A673 (cell line): ENCODE measurements at regions not wholly inside any gene's neighbourhood (a gene's known extent, or its start where the extent isn't known, plus 50 kb on each side); places are given as distances from the start of the nearest gene placed in this dataset.
A peak's percentile ranks its signal among the peaks of the same experiment; 100 is the strongest.

Experiments used
- BruUV-seq: library from RNA; stranded (reverse); fragments of 400-500 nt; replicated peaks from 2 replicates; lab custom pipeline; 2021; lab: Mats Ljungman, UMichigan
- CTCF ChIA-PET: fragments of 300-600 bp; sonication (Branson Sonifier 250); formaldehyde crosslinking; loops from one replicate; lab custom pipeline; 2022; ENCODE audit warnings: antibody characterized with exemption; lab: Charles Lee
- POLR2A ChIA-PET: fragments of 300-600 bp; sonication (Branson Sonifier 250); formaldehyde crosslinking; loops from one replicate; lab custom pipeline; 2022; ENCODE audit warnings: antibody characterized with exemption; ENCODE audit not compliant: low non-redundant PET; lab: Charles Lee
- DNase-seq: peaks from one replicate; pipeline ENCODE4 v3.0.0-alpha.2; 2015; ENCODE audit warnings: low spot score
- H3K27ac ChIP-seq: fragments of 200-600 bp; sonication (generic); 2 replicates; pipeline ENCODE4 v1.5.1; 2016; ENCODE audit warnings: mixed run types, low read depth, mild to moderate bottlenecking, mixed read lengths, antibody characterized with exemption, low read length; ENCODE audit not compliant: poor library complexity, severe bottlenecking
- H3K27me3 ChIP-seq: fragments of 200-600 bp; sonication (generic); replicated peaks from 2 replicates; pipeline ENCODE4 v1.6.1; 2017; ENCODE audit warnings: mixed run types, low read depth, mild to moderate bottlenecking, mixed read lengths, antibody characterized with exemption, low read length; ENCODE audit not compliant: insufficient read depth, poor library complexity
- H3K36me3 ChIP-seq: fragments of 200-600 bp; sonication (generic); 2 replicates; pipeline ENCODE4 v1.6.1; 2016; ENCODE audit warnings: mixed run types, mild to moderate bottlenecking, mixed read lengths, antibody characterized with exemption, low read length; ENCODE audit not compliant: insufficient read depth, poor library complexity, severe bottlenecking
- H3K4me1 ChIP-seq: fragments of 200-600 bp; sonication (generic); 2 replicates; pipeline ENCODE4 v1.6.1; 2017; ENCODE audit warnings: mixed run types, mild to moderate bottlenecking, mixed read lengths, antibody characterized with exemption, low read length; ENCODE audit not compliant: insufficient read depth, poor library complexity, severe bottlenecking
- H3K4me3 ChIP-seq: fragments of 200-600 bp; sonication (generic); 2 replicates; pipeline ENCODE4 v1.5.1; 2016; ENCODE audit warnings: low read depth, mixed run types, mild to moderate bottlenecking, mixed read lengths, low read length; ENCODE audit not compliant: poor library complexity, severe bottlenecking
- H3K9me3 ChIP-seq: fragments of 200-600 bp; sonication (generic); 2 replicates; pipeline ENCODE4 v1.6.1; 2016; ENCODE audit warnings: mixed run types, low read depth, mild to moderate bottlenecking, mixed read lengths, antibody characterized with exemption, low read length; ENCODE audit not compliant: poor library complexity, severe bottlenecking
- CTCF ChIP-seq: fragments of 300-800, 200-600 bp; sonication (generic); conservative IDR thresholded peaks from 2 replicates; pipeline ENCODE4 v1.5.1; 2017; ENCODE audit warnings: low read depth, mild to moderate bottlenecking, antibody characterized with exemption, low read length, moderate library complexity, mixed read lengths
- EZH2 ChIP-seq: fragments of 200-600 bp; sonication (generic); IDR thresholded peaks from 2 replicates; pipeline ENCODE4 v1.6.1; 2017; ENCODE audit warnings: borderline replicate concordance, low read depth, mild to moderate bottlenecking, mixed read lengths, antibody characterized with exemption, low read length; ENCODE audit not compliant: poor library complexity, severe bottlenecking
- intact Hi-C: fragments of 100-400 bp; cut with micrococcal nuclease; formaldehyde crosslinking; loops from one replicate; pipeline ENCODE4 v1.10.0; 2022; ENCODE audit not compliant: unreplicated experiment

GRCh38 chr2:185618625-185619024, 120.0 kb upstream of the FSIP2 start:
- no peaks in the 10 kb centered on the region for H3K27me3 ChIP-seq
- no peaks in the 10 kb centered on the region for H3K9me3 ChIP-seq
- BruUV-seq, result no TSS peak
- no peak overlapping the region for H3K4me3 ChIP-seq
- intact Hi-C loops, result no loop called here
- POLR2A ChIA-PET, result no interaction called here
- no peaks in the 10 kb centered on the region for H3K4me1 ChIP-seq
- no peak overlapping the region for H3K27ac ChIP-seq
- no peak for TF ChIP-seq EZH2
- TF ChIP-seq CTCF, result no peak
- H3K36me3 ChIP-seq, result no peaks in the 10 kb centered on the region
- DNase-seq, result no peak
- CTCF ChIA-PET, result no interaction called here

GRCh38 chr2:185625604-185626003, 113.0 kb upstream of the FSIP2 start:
- no peaks in the 10 kb centered on the region for H3K4me1 ChIP-seq
- H3K27ac ChIP-seq, result no peak overlapping the region
- H3K9me3 ChIP-seq, result no peaks in the 10 kb centered on the region
- intact Hi-C loops, result no loop called here
- CTCF ChIA-PET, result no interaction called here
- no peak for DNase-seq
- POLR2A ChIA-PET, result no interaction called here
- no peaks in the 10 kb centered on the region for H3K36me3 ChIP-seq
- no TSS peak for BruUV-seq
- H3K27me3 ChIP-seq, result no peaks in the 10 kb centered on the region
- no peak overlapping the region for H3K4me3 ChIP-seq
- TF ChIP-seq CTCF (no peak), EZH2 (no peak)

GRCh38 chr2:185628985-185629384, 109.6 kb upstream of the FSIP2 start:
- H3K4me1 ChIP-seq, result no peaks in the 10 kb centered on the region
- intact Hi-C loops, result no loop called here
- H3K4me3 ChIP-seq, result no peak overlapping the region
- peak; percentile 57 for TF ChIP-seq CTCF
- no peak for TF ChIP-seq EZH2
- no peak overlapping the region for H3K27ac ChIP-seq
- no TSS peak for BruUV-seq
- DNase-seq, result peak; percentile 38
- POLR2A ChIA-PET, result no interaction called here
- CTCF ChIA-PET, result interaction anchor here (1.0 kb wide), 1 partner anchor 11 kb away, joined by 12 read pairs; no protein-coding TSS in a partner anchor
- no peaks in the 10 kb centered on the region for H3K27me3 ChIP-seq
- H3K36me3 ChIP-seq, result no peaks in the 10 kb centered on the region
- no peaks in the 10 kb centered on the region for H3K9me3 ChIP-seq
